Mesenchymal stem cell (in vitro differentiated cells and primary cell): ENCODE measurements at regions not wholly inside any gene's neighbourhood (a gene's known extent, or its start where the extent isn't known, plus 50 kb on each side); places are given as distances from the start of the nearest gene placed in this dataset.

Source experiments
- DNase-seq: peaks from one replicate; pipeline ENCODE4 v3.0.0-alpha.2; 2013
- H2AFZ ChIP-seq: one replicate; pipeline ENCODE4 v1.6.1; 2013; ENCODE audit warnings: low read depth, mild to moderate bottlenecking, control low read depth, inconsistent platforms, low read length, moderate library complexity
- H2AK5ac ChIP-seq: 2 replicates; pipeline ENCODE4 v1.6.1; 2013; ENCODE audit warnings: low read length, moderate library complexity, mild to moderate bottlenecking, inconsistent platforms; ENCODE audit not compliant: severe bottlenecking
- H2BK120ac ChIP-seq: one replicate; pipeline ENCODE4 v1.6.1; 2013; ENCODE audit warnings: low read depth, mild to moderate bottlenecking, inconsistent platforms, low read length, moderate library complexity
- H2BK12ac ChIP-seq, 2 experiments: one replicate each; pipeline ENCODE4 v1.6.1; 2013; ENCODE audit warnings: inconsistent platforms in 2 of 2, low read length in 2 of 2, mild to moderate bottlenecking in 2 of 2, moderate library complexity in 2 of 2, control low read depth in 1 of 2
- H2BK15ac ChIP-seq: one replicate; pipeline ENCODE4 v1.6.1; 2013; ENCODE audit warnings: mild to moderate bottlenecking, low read depth, inconsistent platforms; ENCODE audit not compliant: poor library complexity, severe bottlenecking
- H2BK5ac ChIP-seq: 2 replicates; pipeline ENCODE4 v1.6.1; 2013; ENCODE audit warnings: low read depth, mild to moderate bottlenecking, low read length, control low read depth, inconsistent platforms; ENCODE audit not compliant: poor library complexity, severe bottlenecking
- H3K14ac ChIP-seq, 2 experiments: one replicate each; pipeline ENCODE4 v1.6.1; 2013; ENCODE audit warnings: inconsistent platforms in 2 of 2, low read length in 2 of 2, control low read depth in 1 of 2, mild to moderate bottlenecking in 1 of 2, moderate library complexity in 1 of 2
- H3K18ac ChIP-seq, 2 experiments: one replicate each; pipeline ENCODE4 v1.6.1; 2013; ENCODE audit warnings: inconsistent platforms in 2 of 2, low read length in 2 of 2, control low read depth in 1 of 2, low read depth in 1 of 2, mild to moderate bottlenecking in 1 of 2
- H3K23ac ChIP-seq, 2 experiments: one replicate each; pipeline ENCODE4 v1.6.1; 2013; ENCODE audit warnings: inconsistent platforms in 2 of 2, low read length in 2 of 2, mild to moderate bottlenecking in 2 of 2, moderate library complexity in 2 of 2, control low read depth in 1 of 2
- H3K27ac ChIP-seq: 2 replicates; pipeline ENCODE4 v1.5.1; 2013; ENCODE audit warnings: mild to moderate bottlenecking, moderate library complexity, low read length, control low read depth, inconsistent platforms; ENCODE audit not compliant: poor library complexity, severe bottlenecking
- H3K27me3 ChIP-seq, 2 experiments: 2 replicates each; pipeline versions ENCODE4 v1.6.1 to v1.7.0; 2013; ENCODE audit warnings: low read length in 2 of 2, mild to moderate bottlenecking in 2 of 2, moderate library complexity in 2 of 2, control low read depth in 1 of 2, inconsistent platforms in 1 of 2; ENCODE audit not compliant: control insufficient read depth in 1 of 2, insufficient read depth in 1 of 2
- H3K36me3 ChIP-seq, 2 experiments: 2 replicates each; pipeline versions ENCODE4 v1.6.1 to v1.7.0; 2013; ENCODE audit warnings: low read length in 2 of 2, control low read depth in 1 of 2, inconsistent platforms in 1 of 2, low read depth in 1 of 2, mild to moderate bottlenecking in 1 of 2; ENCODE audit not compliant: insufficient read depth in 2 of 2, control insufficient read depth in 1 of 2
- H3K4ac ChIP-seq, 2 experiments: one replicate each; pipeline ENCODE4 v1.6.1; 2013; ENCODE audit warnings: inconsistent platforms in 2 of 2, low read length in 2 of 2, mild to moderate bottlenecking in 2 of 2, moderate library complexity in 2 of 2, control low read depth in 1 of 2, low read depth in 1 of 2
- H3K4me1 ChIP-seq: 2 replicates; pipeline ENCODE4 v1.6.1; 2013; ENCODE audit warnings: low read depth, low read length, control low read depth; ENCODE audit not compliant: control insufficient read depth, insufficient read depth
- H3K4me2 ChIP-seq: 2 replicates; pipeline ENCODE4 v1.6.1; 2013; ENCODE audit warnings: low read length, mild to moderate bottlenecking, inconsistent platforms; ENCODE audit not compliant: poor library complexity, severe bottlenecking
- H3K4me3 ChIP-seq, 2 experiments: 2 replicates each; pipeline versions ENCODE4 v1.5.1 to v1.7.0; 2013; ENCODE audit warnings: low read length in 2 of 2, mild to moderate bottlenecking in 2 of 2, control low read depth in 1 of 2, low read depth in 1 of 2; ENCODE audit not compliant: insufficient read depth in 1 of 2
- H3K79me1 ChIP-seq: replicated peaks from 2 replicates; pipeline ENCODE4 v1.6.1; 2013; ENCODE audit warnings: mild to moderate bottlenecking, control low read depth, low read length, inconsistent platforms; ENCODE audit not compliant: poor library complexity, severe bottlenecking
- H3K9ac ChIP-seq: 2 replicates; pipeline ENCODE4 v1.7.0; 2013; ENCODE audit warnings: mild to moderate bottlenecking, low read length, moderate library complexity
- H3K9me3 ChIP-seq: 2 replicates; pipeline ENCODE4 v1.7.0; 2013; ENCODE audit warnings: mild to moderate bottlenecking, low read length; ENCODE audit not compliant: control insufficient read depth
- H4K8ac ChIP-seq: one replicate; pipeline ENCODE4 v1.6.1; 2013; ENCODE audit warnings: inconsistent platforms, mild to moderate bottlenecking, low read length, moderate library complexity
- H4K91ac ChIP-seq: one replicate; pipeline ENCODE4 v1.6.1; 2013; ENCODE audit warnings: mild to moderate bottlenecking, low read length, inconsistent platforms
- WGBS: methylation state at CpG from one replicate; pipeline ENCODE4 v1.1.7; 2013; ENCODE audit warnings: mixed read lengths; 5-methylcytosine and 5-hydroxymethylcytosine counted together

DNA sequence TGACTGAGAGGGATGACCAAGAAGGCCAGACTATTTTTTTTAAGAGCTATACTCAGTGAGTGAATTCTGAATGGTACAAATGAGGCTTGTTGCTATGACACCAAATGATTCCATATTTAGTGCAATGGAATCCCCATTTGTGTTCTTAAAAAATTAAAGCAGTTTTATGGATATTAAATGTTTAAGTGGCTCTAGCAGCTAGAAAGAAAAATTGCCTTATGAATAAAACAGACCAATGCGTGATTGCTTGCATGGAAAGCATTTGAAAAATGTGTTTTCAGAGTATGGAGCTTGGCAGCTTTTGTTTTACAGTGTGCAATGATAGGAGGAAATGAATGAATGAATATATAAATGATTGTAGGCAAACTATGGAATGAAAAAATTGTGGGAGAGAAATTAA is 238.8 kb upstream of the DPP10 start:
- Histone ChIP-seq H4K8ac (no peak overlapping the region), H3K4me1 (no peaks in the 10 kb centered on the region), H2AK5ac (no peak overlapping the region), H3K14ac (no peak overlapping the region), H2BK5ac (no peak overlapping the region), H2AFZ (no peak overlapping the region), H3K9ac (no peak overlapping the region), H3K23ac (no peak overlapping the region), H3K36me3 (no peaks in the 10 kb centered on the region), H2BK12ac (no peak overlapping the region), H3K4ac (no peak overlapping the region), H2BK15ac (no peak overlapping the region), H3K4me2 (no peak overlapping the region), H2BK120ac (no peak overlapping the region), H3K79me1 (no peaks in the 10 kb centered on the region), H3K9me3 (no peaks in the 10 kb centered on the region), H3K18ac (no peak overlapping the region), H3K27me3 (no peaks in the 10 kb centered on the region), H4K91ac (no peak overlapping the region), H3K4me3 (no peak overlapping the region), H3K27ac (no peak overlapping the region)
- WGBS = 80% methylated on average over 1 of the region's 1 CpG
- DNase-seq = no peak

DNA sequence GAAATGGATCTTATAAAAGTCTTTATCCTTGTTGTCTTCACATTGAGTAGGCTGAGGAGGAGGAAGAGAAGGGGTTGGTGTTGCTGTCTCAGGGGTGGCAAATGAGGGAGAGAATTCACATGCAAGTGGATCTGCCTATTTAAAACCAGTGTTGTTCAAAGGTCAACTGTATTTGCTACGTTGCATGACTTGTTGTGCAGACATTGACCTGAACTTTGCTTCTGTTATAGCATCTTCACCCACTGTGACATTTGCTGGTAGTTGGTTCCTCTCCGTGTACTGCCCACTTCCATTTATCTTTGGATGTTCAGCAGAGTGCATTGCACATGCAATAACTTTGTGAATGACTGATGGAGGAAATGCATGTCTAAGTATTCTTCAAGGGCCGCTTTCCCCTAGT is 228.6 kb upstream of the DPP10 start:
- Histone ChIP-seq H3K27ac (no peak overlapping the region), H2AK5ac (no peak overlapping the region), H2AFZ (no peak overlapping the region), H3K79me1 (no peaks in the 10 kb centered on the region), H3K4ac (no peak overlapping the region), H4K91ac (no peak overlapping the region), H3K23ac (no peak overlapping the region), H3K18ac (no peak overlapping the region), H2BK15ac (no peak overlapping the region), H3K27me3 (no peaks in the 10 kb centered on the region), H2BK120ac (no peak overlapping the region), H4K8ac (no peak overlapping the region), H3K36me3 (no peaks in the 10 kb centered on the region), H3K9me3 (no peaks in the 10 kb centered on the region), H2BK12ac (no peak overlapping the region), H2BK5ac (no peak overlapping the region), H3K9ac (no peak overlapping the region), H3K4me2 (no peak overlapping the region), H3K14ac (no peak overlapping the region), H3K4me1 (no peaks in the 10 kb centered on the region), H3K4me3 (no peak overlapping the region)
- DNase-seq = no peak
- WGBS = 66% methylated on average over 3 of the region's 3 CpGs

GRCh38 chr2:114218383-114218782 is 224.1 kb upstream of the DPP10 start:
- Histone ChIP-seq H3K36me3 (no peaks in the 10 kb centered on the region), H2BK15ac (no peak overlapping the region), H3K4me1 (no peaks in the 10 kb centered on the region), H3K23ac (no peak overlapping the region), H2BK5ac (no peak overlapping the region), H3K79me1 (no peaks in the 10 kb centered on the region), H2AK5ac (no peak overlapping the region), H3K27me3 (no peaks in the 10 kb centered on the region), H3K4me2 (no peak overlapping the region), H2BK120ac (no peak overlapping the region), H3K14ac (no peak overlapping the region), H2BK12ac (no peak overlapping the region), H3K27ac (no peak overlapping the region), H4K8ac (no peak overlapping the region), H3K4ac (no peak overlapping the region), H3K9ac (no peak overlapping the region), H3K9me3 (no peaks in the 10 kb centered on the region), H3K18ac (no peak overlapping the region), H4K91ac (no peak overlapping the region), H3K4me3 (no peak overlapping the region), H2AFZ (no peak overlapping the region)
- DNase-seq = no peak
- WGBS = 43% methylated on average over 1 of the region's 2 CpGs

GRCh38 chr2:114219456-114219855 is 223.0 kb upstream of the DPP10 start:
- no peak overlapping the region for H3K18ac ChIP-seq
- no peak overlapping the region for H2AFZ ChIP-seq
- H3K14ac ChIP-seq = no peak overlapping the region
- H2BK5ac ChIP-seq = no peak overlapping the region
- no peak overlapping the region for H3K27ac ChIP-seq
- H2BK12ac ChIP-seq = no peak overlapping the region
- no peak overlapping the region for H3K4ac ChIP-seq
- no peak for DNase-seq
- no peak overlapping the region for H3K4me2 ChIP-seq
- H3K4me3 ChIP-seq = no peak overlapping the region
- H4K8ac ChIP-seq = no peak overlapping the region
- H2AK5ac ChIP-seq = no peak overlapping the region
- no peak overlapping the region for H3K23ac ChIP-seq
- H4K91ac ChIP-seq = no peak overlapping the region
- no peak overlapping the region for H3K9ac ChIP-seq
- H3K4me1 ChIP-seq = no peaks in the 10 kb centered on the region
- H2BK15ac ChIP-seq = no peak overlapping the region
- no peaks in the 10 kb centered on the region for H3K79me1 ChIP-seq
- H2BK120ac ChIP-seq = no peak overlapping the region
- no peaks in the 10 kb centered on the region for H3K9me3 ChIP-seq
- WGBS = 78% methylated on average over 1 of the region's 1 CpG
- no peaks in the 10 kb centered on the region for H3K27me3 ChIP-seq
- no peaks in the 10 kb centered on the region for H3K36me3 ChIP-seq
